ENCODE measurements at regions not wholly inside any gene's neighbourhood (a gene's known extent, or its start where the extent isn't known, plus 50 kb on each side); places are given as distances from the start of the nearest gene placed in this dataset.

DNA sequence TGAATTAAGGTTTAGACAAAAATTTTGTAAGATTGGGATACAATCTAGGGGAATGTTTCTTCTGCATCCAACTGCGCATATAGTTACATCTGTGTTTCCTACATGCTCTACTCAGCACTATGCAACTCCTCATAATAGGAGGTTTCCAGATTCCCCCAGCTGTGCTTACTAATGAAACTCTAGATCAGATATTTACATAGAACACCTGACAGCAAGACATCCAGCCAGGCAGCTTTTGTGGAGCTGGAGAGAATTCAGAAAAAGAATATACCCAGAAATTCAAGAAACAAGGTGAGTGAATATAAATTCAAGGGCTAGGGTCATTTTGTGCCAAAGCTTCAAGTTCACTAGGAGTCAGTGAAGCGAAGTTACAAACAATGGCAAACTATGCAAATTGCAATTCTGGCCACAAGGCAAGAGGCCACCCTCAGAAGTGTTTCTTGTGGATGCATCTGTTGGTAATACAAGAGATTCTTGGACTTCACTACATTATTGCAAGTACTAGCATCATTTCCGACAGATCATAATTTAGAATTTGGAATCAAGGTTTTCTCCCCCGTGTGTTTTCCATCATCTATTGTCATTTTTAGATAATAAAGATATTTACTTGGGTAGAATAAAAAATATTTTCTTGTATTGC is 341.2 kb upstream of the NAV3 start:
- TF ChIP-seq, protein P1, sequence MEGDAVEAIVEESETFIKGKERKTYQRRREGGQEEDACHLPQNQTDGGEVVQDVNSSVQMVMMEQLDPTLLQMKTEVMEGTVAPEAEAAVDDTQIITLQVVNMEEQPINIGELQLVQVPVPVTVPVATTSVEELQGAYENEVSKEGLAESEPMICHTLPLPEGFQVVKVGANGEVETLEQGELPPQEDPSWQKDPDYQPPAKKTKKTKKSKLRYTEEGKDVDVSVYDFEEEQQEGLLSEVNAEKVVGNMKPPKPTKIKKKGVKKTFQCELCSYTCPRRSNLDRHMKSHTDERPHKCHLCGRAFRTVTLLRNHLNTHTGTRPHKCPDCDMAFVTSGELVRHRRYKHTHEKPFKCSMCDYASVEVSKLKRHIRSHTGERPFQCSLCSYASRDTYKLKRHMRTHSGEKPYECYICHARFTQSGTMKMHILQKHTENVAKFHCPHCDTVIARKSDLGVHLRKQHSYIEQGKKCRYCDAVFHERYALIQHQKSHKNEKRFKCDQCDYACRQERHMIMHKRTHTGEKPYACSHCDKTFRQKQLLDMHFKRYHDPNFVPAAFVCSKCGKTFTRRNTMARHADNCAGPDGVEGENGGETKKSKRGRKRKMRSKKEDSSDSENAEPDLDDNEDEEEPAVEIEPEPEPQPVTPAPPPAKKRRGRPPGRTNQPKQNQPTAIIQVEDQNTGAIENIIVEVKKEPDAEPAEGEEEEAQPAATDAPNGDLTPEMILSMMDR (IDR thresholded peaks at IDR 0.05): no peak
- no peak for TF ChIP-seq POLR2A (IDR thresholded peaks at IDR 0.05)
